Activated CD4-positive, alpha-beta memory T cell treated with anti-CD3 and anti-CD28 coated beads for 36 hours (primary cell): ENCODE measurements at regions not wholly inside any gene's neighbourhood (a gene's known extent, or its start where the extent isn't known, plus 50 kb on each side); places are given as distances from the start of the nearest gene placed in this dataset.

Experiments
- CTCF ChIA-PET: fragments of 350-600 bp; sonication (Branson Sonifier 250); formaldehyde crosslinking; loops from one replicate; lab custom pipeline; 2021; ENCODE audit warnings: antibody characterized with exemption, inconsistent platforms; lab: Charles Lee
- POLR2A ChIA-PET: fragments of 350-600 bp; sonication (Branson Sonifier 250); formaldehyde crosslinking; loops from one replicate; lab custom pipeline; 2021; ENCODE audit warnings: antibody characterized with exemption; lab: Charles Lee
- DNase-seq: peaks from one replicate; pipeline ENCODE4 v3.0.0-alpha.2; 2020
- H3K27ac Mint-ChIP-seq: one replicate; pipeline ENCODE4 v1.8.0; 2021; ENCODE audit warnings: mixed read lengths
- H3K27me3 Mint-ChIP-seq: one replicate; pipeline ENCODE4 v1.8.0; 2021; ENCODE audit warnings: mixed read lengths
- H3K36me3 Mint-ChIP-seq: one replicate; pipeline ENCODE4 v1.8.0; 2021; ENCODE audit warnings: mixed read lengths
- H3K4me1 Mint-ChIP-seq: one replicate; pipeline ENCODE4 v1.8.0; 2021; ENCODE audit warnings: low read depth, mixed read lengths
- H3K4me3 Mint-ChIP-seq: one replicate; pipeline ENCODE4 v1.8.0; 2021; ENCODE audit warnings: mild to moderate bottlenecking, mixed read lengths
- H3K9me3 Mint-ChIP-seq: one replicate; pipeline ENCODE4 v1.8.0; 2021; ENCODE audit warnings: mixed read lengths
- intact Hi-C: fragments of 100-400 bp; cut with micrococcal nuclease; formaldehyde crosslinking; loops from one replicate; pipeline ENCODE4 v1.15.1; 2023

- intact Hi-C loops = no loop called here
- no peak for DNase-seq
- Mint-ChIP-seq H3K4me1 (no peaks in the 10 kb centered on the region), H3K27me3 (peaks cover 3% of the 10 kb centered on the region), H3K9me3 (no peaks in the 10 kb centered on the region), H3K4me3 (no peak overlapping the region), H3K27ac (no peak overlapping the region), H3K36me3 (no peaks in the 10 kb centered on the region)
- POLR2A ChIA-PET = no interaction called here
- CTCF ChIA-PET = no interaction called here
Measured at GRCh38 chr7:26443006-26443405, 151.3 kb downstream of the SNX10 start.

- POLR2A ChIA-PET = no interaction called here
- H3K4me1 Mint-ChIP-seq = no peaks in the 10 kb centered on the region
- no peak overlapping the region for H3K4me3 Mint-ChIP-seq
- intact Hi-C loops = no loop called here
- CTCF ChIA-PET = no interaction called here
- peaks cover 3% of the 10 kb centered on the region for H3K27me3 Mint-ChIP-seq
- H3K36me3 Mint-ChIP-seq = no peaks in the 10 kb centered on the region
- no peak for DNase-seq
- no peaks in the 10 kb centered on the region for H3K9me3 Mint-ChIP-seq
- no peak overlapping the region for H3K27ac Mint-ChIP-seq
Measured at GRCh38 chr7:26443751-26444150, 152.1 kb downstream of the SNX10 start.

- no peak overlapping the region for H3K27ac Mint-ChIP-seq
- ChIA-PET CTCF (no interaction called here), POLR2A (no interaction called here)
- peaks cover 3% of the 10 kb centered on the region for H3K27me3 Mint-ChIP-seq
- no peak overlapping the region for H3K4me3 Mint-ChIP-seq
- no peaks in the 10 kb centered on the region for H3K36me3 Mint-ChIP-seq
- no peaks in the 10 kb centered on the region for H3K4me1 Mint-ChIP-seq
- DNase-seq = no peak
- intact Hi-C loops = no loop called here
- no peaks in the 10 kb centered on the region for H3K9me3 Mint-ChIP-seq
Measured at GRCh38 chr7:26444555-26444954, 152.9 kb downstream of the SNX10 start.

- ChIA-PET POLR2A (no interaction called here), CTCF (no interaction called here)
- Mint-ChIP-seq H3K27ac (no peak overlapping the region), H3K27me3 (peaks cover 3% of the 10 kb centered on the region), H3K9me3 (no peaks in the 10 kb centered on the region), H3K4me1 (no peaks in the 10 kb centered on the region), H3K36me3 (no peaks in the 10 kb centered on the region), H3K4me3 (no peak overlapping the region)
- DNase-seq = no peak
- intact Hi-C loops = no loop called here
Measured at GRCh38 chr7:26447116-26447515, 155.5 kb downstream of the SNX10 start.

GRCh38 chr7:26449175-26450165, 157.8 kb downstream of the SNX10 start:
- H3K4me1 Mint-ChIP-seq = no peaks in the 10 kb centered on the region
- no peaks in the 10 kb centered on the region for H3K9me3 Mint-ChIP-seq
- ChIA-PET POLR2A (no interaction called here), CTCF (no interaction called here)
- no peaks in the 10 kb centered on the region for H3K36me3 Mint-ChIP-seq
- H3K27ac Mint-ChIP-seq = no peak overlapping the region
- no peak for DNase-seq
- intact Hi-C loops = no loop called here
- peaks cover 2% of the 10 kb centered on the region for H3K27me3 Mint-ChIP-seq
- no peak overlapping the region for H3K4me3 Mint-ChIP-seq

- H3K4me3 Mint-ChIP-seq = no peak overlapping the region
- no peaks in the 10 kb centered on the region for H3K4me1 Mint-ChIP-seq
- H3K27me3 Mint-ChIP-seq = no peaks in the 10 kb centered on the region
- POLR2A ChIA-PET = no interaction called here
- H3K27ac Mint-ChIP-seq = no peak overlapping the region
- no peaks in the 10 kb centered on the region for H3K36me3 Mint-ChIP-seq
- DNase-seq = no peak
- no peaks in the 10 kb centered on the region for H3K9me3 Mint-ChIP-seq
- CTCF ChIA-PET = no interaction called here
- intact Hi-C loops = no loop called here
Measured at GRCh38 chr7:26451997-26452396, 160.3 kb downstream of the SNX10 start.

GRCh38 chr7:26454180-26454579, 162.5 kb downstream of the SNX10 start:
- intact Hi-C loops = no loop called here
- ChIA-PET CTCF (interaction anchor here (0.5 kb wide), 1 partner anchor 76 kb away, joined by 3 read pairs; no protein-coding TSS in a partner anchor), POLR2A (no interaction called here)
- H3K27me3 Mint-ChIP-seq = no peaks in the 10 kb centered on the region
- no peak overlapping the region for H3K27ac Mint-ChIP-seq
- H3K4me3 Mint-ChIP-seq = no peak overlapping the region
- DNase-seq = no peak
- no peaks in the 10 kb centered on the region for H3K9me3 Mint-ChIP-seq
- no peaks in the 10 kb centered on the region for H3K36me3 Mint-ChIP-seq
- H3K4me1 Mint-ChIP-seq = no peaks in the 10 kb centered on the region

- Mint-ChIP-seq H3K27me3 (peaks cover 2% of the 10 kb centered on the region), H3K4me3 (no peak overlapping the region), H3K27ac (no peak overlapping the region), H3K4me1 (no peaks in the 10 kb centered on the region), H3K9me3 (no peaks in the 10 kb centered on the region), H3K36me3 (no peaks in the 10 kb centered on the region)
- ChIA-PET POLR2A (no interaction called here), CTCF (no interaction called here)
- DNase-seq = no peak
- intact Hi-C loops = no loop called here
Measured at GRCh38 chr7:26457696-26458327, 166.2 kb downstream of the SNX10 start.

- DNase-seq = no peak
- no peak overlapping the region for H3K4me3 Mint-ChIP-seq
- POLR2A ChIA-PET = no interaction called here
Measured at GRCh38 chr7:26458466-26459145, 166.9 kb downstream of the SNX10 start.

GRCh38 chr7:26459540-26460193, 168.0 kb downstream of the SNX10 start:
- Mint-ChIP-seq H3K27ac (no peak overlapping the region), H3K4me1 (no peaks in the 10 kb centered on the region), H3K9me3 (no peaks in the 10 kb centered on the region), H3K4me3 (no peak overlapping the region), H3K36me3 (no peaks in the 10 kb centered on the region), H3K27me3 (peaks cover 2% of the 10 kb centered on the region)
- intact Hi-C loops = no loop called here
- ChIA-PET CTCF (interaction anchor here (1.0 kb wide), 1 partner anchor 222 kb away, joined by 3 read pairs; no protein-coding TSS in a partner anchor), POLR2A (no interaction called here)
- no peak for DNase-seq

More at GRCh38 chr7:26458466-26459145, 166.9 kb downstream of the SNX10 start:
- peaks cover 2% of the 10 kb centered on the region for H3K27me3 Mint-ChIP-seq
- intact Hi-C loops = no loop called here
- no peaks in the 10 kb centered on the region for H3K36me3 Mint-ChIP-seq
- H3K4me1 Mint-ChIP-seq = no peaks in the 10 kb centered on the region
- H3K9me3 Mint-ChIP-seq = no peaks in the 10 kb centered on the region
- CTCF ChIA-PET = no interaction called here
- no peak overlapping the region for H3K27ac Mint-ChIP-seq

GRCh38 chr7:26460351-26461085, 168.9 kb downstream of the SNX10 start:
- Mint-ChIP-seq H3K4me3 (no peak overlapping the region), H3K4me1 (no peaks in the 10 kb centered on the region), H3K27ac (no peak overlapping the region), H3K36me3 (no peaks in the 10 kb centered on the region), H3K27me3 (peaks cover 5% of the 10 kb centered on the region), H3K9me3 (no peaks in the 10 kb centered on the region)
- ChIA-PET CTCF (no interaction called here), POLR2A (no interaction called here)
- DNase-seq = no peak
- intact Hi-C loops = no loop called here
